ENCODE measurements at regions not wholly inside any gene's neighbourhood (a gene's known extent, or its start where the extent isn't known, plus 50 kb on each side); places are given as distances from the start of the nearest gene placed in this dataset.
"Not testable (repeated sequence)": the region's sequence is repeated elsewhere in the genome, so short reads cannot be mapped to it uniquely, and the experiment has no call there.

- ATAC-seq (ENCODE audit: low FRiP score) (peak; percentile 62), DNase-seq (ENCODE audit: low spot score) (peak; percentile 61)
- peak in 2 of 3 donors; percentile 91 to 95 for TF ChIP-seq CTCF (IDR thresholded peaks at IDR 0.05)
These were observed 115.4 kb downstream of the LHX2 start for GRCh38 chr9:124126648-124127646.

GRCh38 chr9:124128568-124129166 is 117.1 kb downstream of the LHX2 start:
- ATAC-seq (ENCODE audit: low FRiP score) (no peak), DNase-seq (ENCODE audit: low spot score) (no peak)
- no peak for TF ChIP-seq CTCF (IDR thresholded peaks at IDR 0.05)

- ATAC-seq (ENCODE audit: low FRiP score) = no peak
- TF ChIP-seq CTCF (IDR thresholded peaks at IDR 0.05) = no peak
- DNase-seq (ENCODE audit: low spot score) = no peak
These were observed 118.9 kb downstream of the LHX2 start for GRCh38 chr9:124130277-124131075.

GRCh38 chr9:124131518-124131917 is 120.0 kb downstream of the LHX2 start:
- not testable (repeated sequence) for DNase-seq (ENCODE audit: low spot score); ATAC-seq (ENCODE audit: low FRiP score)

GRCh38 chr9:124132671-124133147 is 121.1 kb downstream of the LHX2 start:
- no peak for DNase-seq (ENCODE audit: low spot score)
- ATAC-seq (ENCODE audit: low FRiP score) = peak; percentile 63
- TF ChIP-seq CTCF (IDR thresholded peaks at IDR 0.05) = no peak

GRCh38 chr9:124133727-124134126 is 122.2 kb downstream of the LHX2 start:
- no peak for TF ChIP-seq CTCF (IDR thresholded peaks at IDR 0.05)
- DNase-seq (ENCODE audit: low spot score) (no peak), ATAC-seq (ENCODE audit: low FRiP score) (no peak)

- DNase-seq (ENCODE audit: low spot score) (no peak), ATAC-seq (ENCODE audit: low FRiP score) (no peak)
- TF ChIP-seq CTCF (IDR thresholded peaks at IDR 0.05) = no peak
These were observed 123.0 kb downstream of the LHX2 start for GRCh38 chr9:124134526-124134925.
